NCI-H226 (cell line): ENCODE measurements at regions not wholly inside any gene's neighbourhood (a gene's known extent, or its start where the extent isn't known, plus 50 kb on each side); places are given as distances from the start of the nearest gene placed in this dataset.

ENCODE experiments used
- DNase-seq: peaks from one replicate; pipeline ENCODE4 v3.0.0-alpha.2; 2015

GRCh38 chr16:86809458-86809955, 231.2 kb downstream of the FOXL1 start:
- DNase-seq, result peak; percentile 81

GRCh38 chr16:86810062-86810461, 231.7 kb downstream of the FOXL1 start:
- no peak for DNase-seq

- no peak for DNase-seq
These were observed 234.1 kb downstream of the FOXL1 start for GRCh38 chr16:86812363-86812970.

- no peak for DNase-seq
These were observed 235.9 kb downstream of the FOXL1 start for GRCh38 chr16:86814256-86814655.

- no peak for DNase-seq
These were observed 238.7 kb downstream of the FOXL1 start for GRCh38 chr16:86816930-86817625.

- DNase-seq, result no peak
These were observed 240.6 kb downstream of the FOXL1 start for GRCh38 chr16:86818671-86819532.

GRCh38 chr16:86819533-86819892, 241.2 kb downstream of the FOXL1 start:
- DNase-seq, result no peak

- DNase-seq, result no peak
These were observed 243.5 kb downstream of the FOXL1 start for GRCh38 chr16:86821895-86822294.

GRCh38 chr16:86823125-86823524, 244.8 kb downstream of the FOXL1 start:
- DNase-seq, result no peak

- DNase-seq, result no peak
These were observed 245.7 kb downstream of the FOXL1 start for GRCh38 chr16:86823888-86824671.

GRCh38 chr16:86824751-86825296, 246.5 kb downstream of the FOXL1 start:
- DNase-seq, result no peak

- DNase-seq, result no peak
These were observed 247.3 kb downstream of the FOXL1 start for GRCh38 chr16:86825631-86826030.

- DNase-seq, result no peak
These were observed 248.6 kb downstream of the FOXL1 start for GRCh38 chr16:86826941-86827340.

GRCh38 chr16:86827521-86827920, 249.2 kb downstream of the FOXL1 start:
- no peak for DNase-seq

- DNase-seq, result no peak
These were observed 249.9 kb downstream of the FOXL1 start for GRCh38 chr16:86828202-86828601.

- DNase-seq, result no peak
These were observed 250.3 kb downstream of the FOXL1 start for GRCh38 chr16:86828653-86829052.

- no peak for DNase-seq
These were observed 253.0 kb downstream of the FOXL1 start for GRCh38 chr16:86831366-86831765.

- no peak for DNase-seq
These were observed 254.8 kb downstream of the FOXL1 start for GRCh38 chr16:86833136-86833535.

- DNase-seq, result no peak
These were observed 256.2 kb downstream of the FOXL1 start for GRCh38 chr16:86834451-86835035.

- no peak for DNase-seq
These were observed 257.6 kb downstream of the FOXL1 start for GRCh38 chr16:86835982-86836381.

- DNase-seq, result peak; percentile 59
These were observed 258.3 kb downstream of the FOXL1 start for GRCh38 chr16:86836503-86837129.

- DNase-seq, result no peak
These were observed 265.5 kb downstream of the FOXL1 start for GRCh38 chr16:86843812-86844211.
